A673 (cell line): ENCODE measurements at regions not wholly inside any gene's neighbourhood (a gene's known extent, or its start where the extent isn't known, plus 50 kb on each side); places are given as distances from the start of the nearest gene placed in this dataset.

ENCODE experiments used
- EZH2 ChIP-seq: fragments of 200-600 bp; sonication (generic); IDR thresholded peaks from 2 replicates; pipeline ENCODE4 v1.6.1; 2017; ENCODE audit warnings: borderline replicate concordance, low read depth, mild to moderate bottlenecking, mixed read lengths, antibody characterized with exemption, low read length; ENCODE audit not compliant: poor library complexity, severe bottlenecking
- TF ChIP-seq, protein P1 (sequence below): fragments of 300-800, 200-600 bp; sonication (generic); conservative IDR thresholded peaks from 2 replicates; pipeline ENCODE4 v1.5.1; 2017; ENCODE audit warnings: low read depth, mild to moderate bottlenecking, antibody characterized with exemption, low read length, moderate library complexity, mixed read lengths

DNA sequence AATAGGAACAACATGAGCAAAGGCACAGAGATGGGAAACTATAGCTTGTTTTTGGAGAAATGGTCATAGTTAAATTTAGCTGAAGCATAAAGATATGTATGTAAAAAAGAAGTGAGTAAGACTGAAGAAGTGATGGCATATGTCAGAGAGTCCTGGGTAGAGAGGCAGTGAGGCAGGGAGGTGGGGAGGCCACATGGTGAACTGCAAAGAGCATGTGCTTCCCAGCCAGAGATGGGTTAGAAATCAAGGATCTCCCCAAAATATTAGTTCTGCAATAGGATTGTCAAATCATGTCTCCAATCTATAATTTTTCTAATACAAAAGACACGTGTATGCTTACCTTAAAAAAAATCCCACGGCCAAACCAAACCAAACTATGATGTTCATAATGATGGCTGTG lies 82.1 kb upstream of the STXBP6 start:
- TF ChIP-seq, protein P1, sequence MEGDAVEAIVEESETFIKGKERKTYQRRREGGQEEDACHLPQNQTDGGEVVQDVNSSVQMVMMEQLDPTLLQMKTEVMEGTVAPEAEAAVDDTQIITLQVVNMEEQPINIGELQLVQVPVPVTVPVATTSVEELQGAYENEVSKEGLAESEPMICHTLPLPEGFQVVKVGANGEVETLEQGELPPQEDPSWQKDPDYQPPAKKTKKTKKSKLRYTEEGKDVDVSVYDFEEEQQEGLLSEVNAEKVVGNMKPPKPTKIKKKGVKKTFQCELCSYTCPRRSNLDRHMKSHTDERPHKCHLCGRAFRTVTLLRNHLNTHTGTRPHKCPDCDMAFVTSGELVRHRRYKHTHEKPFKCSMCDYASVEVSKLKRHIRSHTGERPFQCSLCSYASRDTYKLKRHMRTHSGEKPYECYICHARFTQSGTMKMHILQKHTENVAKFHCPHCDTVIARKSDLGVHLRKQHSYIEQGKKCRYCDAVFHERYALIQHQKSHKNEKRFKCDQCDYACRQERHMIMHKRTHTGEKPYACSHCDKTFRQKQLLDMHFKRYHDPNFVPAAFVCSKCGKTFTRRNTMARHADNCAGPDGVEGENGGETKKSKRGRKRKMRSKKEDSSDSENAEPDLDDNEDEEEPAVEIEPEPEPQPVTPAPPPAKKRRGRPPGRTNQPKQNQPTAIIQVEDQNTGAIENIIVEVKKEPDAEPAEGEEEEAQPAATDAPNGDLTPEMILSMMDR, result no peak
- TF ChIP-seq EZH2, result no peak
